Activated CD4-positive, alpha-beta T cell treated with anti-CD3 and anti-CD28 coated beads, Interleukin-2, Interleukin-6, amounts not matched to agents 100 ng/mL and 50 ng/mL, durations not matched to agents 16 hours and 8 hours (primary cell): ENCODE measurements at regions not wholly inside any gene's neighbourhood (a gene's known extent, or its start where the extent isn't known, plus 50 kb on each side); places are given as distances from the start of the nearest gene placed in this dataset.

Source experiments
- DNase-seq: peaks from one replicate; pipeline ENCODE4 v3.0.0-alpha.2; 2020

DNA sequence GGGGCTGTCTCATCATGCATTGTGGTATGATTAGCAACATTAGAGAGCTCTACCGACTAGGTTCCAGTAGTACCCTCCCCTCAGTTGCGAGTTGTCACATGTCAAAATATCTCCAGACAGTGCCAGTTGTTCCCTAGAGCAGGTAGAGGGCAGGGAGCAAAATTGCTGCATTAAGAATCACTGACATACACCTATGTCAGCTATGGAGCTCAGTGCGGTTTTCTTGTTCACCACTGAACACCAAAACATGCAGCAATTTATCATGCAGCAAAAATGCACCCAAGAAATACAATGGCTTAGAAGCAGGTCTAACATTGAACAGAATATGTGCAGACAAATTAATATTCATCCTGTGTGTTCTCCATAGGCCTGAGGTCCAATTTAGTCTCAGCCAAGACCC lies 186.9 kb upstream of the STARD13 start:
- no peak for DNase-seq

DNA sequence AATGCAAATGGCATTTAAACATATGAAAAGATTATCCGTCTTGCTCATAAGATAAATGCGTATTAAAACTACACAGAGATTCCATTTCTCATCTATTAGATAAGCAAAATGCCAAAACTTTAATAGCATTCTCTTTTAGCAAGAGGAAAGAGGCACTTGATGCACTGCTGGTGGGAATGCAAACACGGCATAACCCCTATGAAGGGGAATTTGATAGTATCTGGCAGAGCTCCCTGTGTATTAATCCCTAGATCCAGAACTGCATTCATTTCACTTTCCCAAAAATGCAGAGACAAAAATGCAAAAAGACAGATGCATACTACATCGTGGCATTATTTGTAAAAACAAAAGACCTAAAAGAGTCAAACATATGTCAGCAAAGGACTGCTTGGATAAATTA lies 193.6 kb upstream of the STARD13 start:
- DNase-seq: no peak

DNA sequence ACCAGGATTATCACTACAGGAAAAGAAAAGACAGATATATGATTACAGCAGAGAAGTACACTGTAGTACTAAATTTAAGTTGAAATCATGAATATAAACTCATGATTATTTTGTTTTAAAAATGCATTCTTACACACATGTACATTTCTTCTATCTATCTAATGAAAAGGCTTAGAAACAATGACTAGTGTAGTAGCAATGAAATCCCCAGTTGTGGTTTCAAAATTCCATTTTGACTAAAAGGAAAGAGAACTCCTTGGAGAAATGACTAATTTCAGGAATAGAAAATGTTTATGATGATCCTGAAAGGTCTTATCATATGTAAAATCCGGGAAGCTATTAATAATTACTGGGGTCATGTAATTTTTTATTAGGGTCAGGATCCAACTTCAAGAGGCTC lies 195.0 kb upstream of the STARD13 start:
- DNase-seq: no peak

DNA sequence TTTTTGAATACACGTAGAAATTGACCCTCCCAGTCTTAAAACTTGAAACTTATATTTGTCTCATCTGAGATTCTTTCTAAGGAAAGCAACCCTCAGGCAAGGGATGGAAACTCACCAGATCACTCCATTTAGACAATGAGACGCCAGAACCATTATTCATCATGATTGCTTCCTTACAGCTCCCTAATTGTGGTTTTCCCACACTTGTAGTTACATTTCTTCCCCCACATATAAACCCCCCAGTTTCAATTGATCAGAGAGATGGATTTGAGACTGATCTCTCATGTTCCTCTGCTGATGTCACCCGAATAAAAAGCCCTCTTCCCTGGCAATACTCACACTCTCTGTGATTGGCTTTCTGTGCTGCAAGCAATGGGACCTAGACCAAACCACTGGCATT lies 197.9 kb upstream of the STARD13 start:
- DNase-seq: no peak

GRCh38 chr13:33485247-33485646 lies 199.7 kb upstream of the STARD13 start:
- no peak for DNase-seq

GRCh38 chr13:33487575-33488243 lies 202.2 kb upstream of the STARD13 start:
- no peak for DNase-seq

GRCh38 chr13:33489563-33489962 lies 204.0 kb upstream of the STARD13 start:
- DNase-seq: no peak

DNA sequence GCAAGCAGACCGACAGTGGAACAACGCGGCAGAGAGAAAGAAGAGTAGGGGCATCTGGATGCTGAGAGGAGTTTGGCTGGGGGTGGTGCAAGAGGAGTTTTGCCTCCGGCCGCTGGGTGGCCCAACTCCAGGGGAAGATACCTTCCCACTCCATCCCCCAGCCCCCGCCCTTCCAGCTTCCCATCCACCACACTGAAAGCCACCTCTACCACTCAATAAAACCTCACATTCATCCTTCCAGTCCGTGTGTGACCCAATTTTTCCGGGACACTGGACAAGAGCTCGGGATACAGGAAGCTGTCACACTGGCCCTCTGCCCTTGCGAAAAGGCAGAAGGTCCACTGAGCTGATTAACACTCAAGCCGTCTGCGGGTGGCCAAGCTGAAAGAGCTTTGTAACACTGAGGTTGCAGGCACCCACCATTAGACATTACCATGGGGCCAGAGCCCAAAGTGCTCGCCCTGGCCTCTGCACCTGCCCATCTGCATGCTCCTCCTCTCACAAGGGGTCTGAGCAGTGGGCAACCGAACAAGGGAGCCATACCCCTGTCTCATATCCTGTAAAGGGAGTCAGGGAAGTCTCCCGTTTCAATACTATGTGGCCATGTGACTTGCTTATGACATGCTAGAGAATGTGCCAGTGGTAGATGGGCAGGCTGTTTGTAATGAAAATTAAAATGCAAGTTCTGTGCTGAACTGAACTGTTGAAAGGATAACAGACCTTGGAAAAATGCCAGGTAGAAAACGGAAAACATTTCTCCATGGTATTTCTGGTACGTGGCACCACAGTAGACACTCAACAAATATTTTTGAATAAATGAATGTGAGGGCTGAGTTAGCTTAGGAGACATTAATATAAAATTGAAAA lies 205.1 kb upstream of the STARD13 start:
- DNase-seq: no peak

DNA sequence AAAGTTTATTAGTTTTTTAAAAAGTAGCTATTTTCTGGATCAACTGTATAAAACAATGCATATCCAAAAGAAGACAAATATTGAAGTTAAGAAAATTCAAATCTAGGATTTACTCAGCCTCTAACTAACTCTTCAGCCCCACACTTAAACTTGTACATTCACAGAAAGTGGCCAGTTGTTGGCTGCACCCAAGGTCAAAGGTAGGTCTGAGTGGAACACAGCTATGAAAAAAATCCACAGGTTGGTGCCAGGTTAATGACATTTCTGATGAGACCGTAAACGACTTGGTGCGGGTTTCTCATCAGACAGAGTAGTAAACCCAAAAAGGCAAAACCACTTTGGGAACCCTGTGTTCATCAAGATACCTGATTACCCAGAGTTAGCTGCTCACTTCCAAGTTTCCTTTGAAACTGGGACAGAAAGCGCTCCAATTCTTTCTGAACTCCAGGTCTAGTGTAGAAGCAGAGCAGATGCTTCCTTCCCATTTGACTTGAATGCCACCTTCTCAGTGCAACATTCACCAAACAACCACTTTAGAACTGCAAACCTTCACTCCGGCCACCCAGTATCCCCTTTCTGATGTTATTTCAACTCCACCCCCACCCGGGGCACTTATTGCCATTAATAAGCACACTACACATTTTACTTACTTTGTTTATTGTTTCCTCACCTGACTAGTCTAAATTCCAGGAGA lies 208.3 kb upstream of the STARD13 start:
- DNase-seq: no peak

GRCh38 chr13:33494596-33495204 lies 209.1 kb upstream of the STARD13 start:
- DNase-seq: peak; percentile 10

- no peak for DNase-seq
Observed at GRCh38 chr13:33496336-33496735, 210.8 kb upstream of the STARD13 start.

- DNase-seq: no peak
Observed at GRCh38 chr13:33497146-33497845, 211.7 kb upstream of the STARD13 start.

DNA sequence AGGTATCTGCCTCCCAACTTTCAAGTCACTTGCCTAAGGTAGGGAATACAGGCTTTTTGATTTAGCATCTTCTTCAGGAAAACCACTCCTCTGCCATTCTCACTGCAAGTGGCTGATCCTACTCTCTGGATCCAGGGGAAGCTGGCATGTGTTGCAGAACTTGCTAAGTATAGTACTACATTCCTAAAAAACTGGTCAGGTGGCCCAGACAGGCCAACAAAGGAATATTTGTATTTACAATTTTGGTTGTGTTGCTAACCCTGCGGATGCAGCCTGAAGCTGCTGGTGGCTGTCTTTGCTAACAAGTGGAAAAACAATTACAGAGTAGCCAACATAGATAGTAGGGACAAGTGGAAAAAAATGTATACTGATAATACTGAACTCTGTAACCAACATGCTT lies 222.5 kb upstream of the STARD13 start:
- DNase-seq: no peak

DNA sequence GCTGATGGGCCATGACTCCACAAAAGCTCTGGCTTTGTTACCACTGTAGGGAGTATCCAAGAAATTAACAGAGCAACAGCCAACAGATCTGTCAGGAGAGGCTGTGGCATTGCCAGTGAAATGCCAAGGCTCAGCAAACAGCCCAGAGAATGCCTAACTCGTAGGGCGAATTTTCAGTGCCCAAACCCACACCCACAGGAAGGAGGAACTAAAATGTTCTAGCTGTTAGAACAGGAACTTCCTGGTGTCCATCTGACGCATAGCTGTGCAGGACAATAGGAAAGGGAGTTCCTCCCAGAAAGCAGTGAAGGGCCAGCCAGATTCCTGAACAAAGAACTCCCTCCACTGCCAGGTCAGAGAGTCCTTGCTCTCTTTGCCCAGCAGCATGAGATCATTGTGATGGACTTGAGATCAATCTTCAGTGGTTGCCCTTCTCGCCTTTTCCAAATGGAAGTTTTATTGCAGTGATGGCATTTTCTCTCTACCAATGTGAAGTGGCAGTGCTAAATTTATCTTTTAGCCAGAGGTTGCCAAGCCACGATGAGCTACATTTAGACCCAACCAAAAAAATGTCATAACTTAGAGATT lies 224.2 kb upstream of the STARD13 start:
- no peak for DNase-seq

- no peak for DNase-seq
Observed at GRCh38 chr13:33510350-33510970, 224.9 kb upstream of the STARD13 start.

- no peak for DNase-seq
Observed at GRCh38 chr13:33512880-33513554, 227.5 kb upstream of the STARD13 start.

- DNase-seq: no peak
Observed at GRCh38 chr13:33514362-33514761, 228.8 kb upstream of the STARD13 start.

DNA sequence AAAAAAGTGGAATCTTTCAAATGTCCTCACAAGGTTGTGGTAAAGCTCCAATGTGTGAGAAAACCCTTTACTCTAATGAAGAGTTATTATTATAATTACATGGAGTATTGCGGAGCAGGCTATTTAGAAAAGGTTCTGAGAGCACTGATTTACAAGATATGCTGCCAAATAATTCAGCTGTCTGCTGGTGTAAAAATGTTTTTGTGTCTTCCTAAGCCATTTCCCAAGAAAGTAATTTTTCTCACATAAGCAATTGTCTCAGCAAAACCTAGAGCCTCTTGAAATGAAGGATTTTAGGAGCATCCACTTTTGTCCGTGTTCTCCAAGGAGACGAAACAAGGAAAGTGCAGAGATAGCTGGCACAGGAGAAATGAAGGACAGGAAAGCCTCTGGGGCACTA lies 229.6 kb upstream of the STARD13 start:
- no peak for DNase-seq

DNA sequence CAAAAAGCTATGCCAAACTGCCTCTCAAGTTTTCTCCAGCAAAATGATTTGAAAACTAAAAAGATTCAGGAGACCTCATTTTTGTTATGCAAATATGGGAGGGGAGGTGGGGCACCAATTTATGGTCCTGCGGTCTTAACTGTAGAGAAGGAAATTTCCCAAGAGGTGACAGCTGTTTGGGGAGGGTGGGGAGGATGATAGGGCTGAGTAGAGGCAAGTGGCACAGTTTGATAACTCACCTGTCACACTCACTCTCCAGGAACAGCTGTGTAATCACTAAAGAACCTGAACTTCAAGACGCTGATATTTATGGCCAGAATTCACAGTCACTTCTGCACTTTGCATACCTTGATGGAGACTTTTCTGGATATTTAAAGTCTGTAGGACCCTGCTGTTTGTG lies 232.9 kb upstream of the STARD13 start:
- no peak for DNase-seq

DNA sequence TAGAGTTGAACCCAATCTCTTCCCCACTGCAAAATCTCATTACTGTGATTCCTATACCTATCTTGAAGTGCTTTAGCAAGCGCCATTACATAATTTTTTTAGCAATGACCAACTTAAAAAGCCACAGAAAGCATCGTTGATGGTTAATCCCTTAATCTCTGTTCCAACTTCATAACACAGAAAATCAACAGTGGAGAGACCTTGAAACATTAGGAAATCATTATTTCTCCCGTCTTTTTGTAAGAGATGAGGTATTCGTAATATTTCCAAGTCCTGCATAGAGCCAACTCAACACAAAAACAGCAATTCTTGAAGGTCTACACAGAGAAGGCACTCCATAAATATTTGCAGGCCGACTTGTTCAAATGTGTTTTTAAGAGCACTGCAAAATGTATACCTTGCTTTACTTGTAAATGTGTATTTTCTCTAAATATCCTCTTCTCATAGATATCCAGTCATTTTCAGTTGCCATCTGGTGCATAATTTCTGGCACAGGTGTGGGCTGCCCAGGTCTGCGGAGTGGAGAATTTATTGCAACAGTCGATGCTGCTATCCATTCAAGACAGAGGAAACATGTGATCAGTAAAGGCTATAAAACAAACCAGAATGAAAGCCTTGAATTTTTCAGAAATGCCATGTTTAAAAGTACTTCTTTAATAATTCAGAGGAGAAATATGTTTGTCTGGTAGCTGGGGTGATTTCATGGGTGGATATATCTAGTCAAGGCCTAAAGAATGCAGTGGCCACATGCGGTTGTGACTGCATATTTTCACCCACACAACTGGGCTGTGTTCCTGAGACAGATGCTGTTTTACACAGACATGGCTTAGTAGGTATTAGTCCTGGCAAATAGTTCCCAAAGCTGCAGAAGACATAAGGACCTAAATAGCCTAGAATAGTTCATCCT lies 234.3 kb upstream of the STARD13 start:
- DNase-seq: no peak
